H9 (cell line): ENCODE measurements at regions not wholly inside any gene's neighbourhood (a gene's known extent, or its start where the extent isn't known, plus 50 kb on each side); places are given as distances from the start of the nearest gene placed in this dataset.
A peak's percentile ranks its signal among the peaks of the same experiment; 100 is the strongest.

Experiments
- DNase-seq: peaks from one replicate; pipeline ENCODE4 v3.0.0-alpha.2; 2017
- H2AFZ ChIP-seq: one replicate; pipeline ENCODE4 v1.6.1; 2013; ENCODE audit warnings: mild to moderate bottlenecking, low read length, control low read depth, moderate library complexity
- H2AK5ac ChIP-seq: 2 replicates; pipeline ENCODE4 v1.6.1; 2013; ENCODE audit warnings: low read length, control low read depth, mixed read lengths; ENCODE audit not compliant: insufficient read length
- H2BK120ac ChIP-seq: one replicate; pipeline ENCODE4 v1.6.1; 2013; ENCODE audit warnings: low read depth, mild to moderate bottlenecking, low read length, control low read depth, inconsistent platforms; ENCODE audit not compliant: poor library complexity, severe bottlenecking
- H2BK12ac ChIP-seq: 2 replicates; pipeline ENCODE4 v1.6.1; 2013; ENCODE audit warnings: low read length, control low read depth, mixed read lengths, low read depth; ENCODE audit not compliant: insufficient read length
- H2BK15ac ChIP-seq: 2 replicates; pipeline ENCODE4 v1.6.1; 2013; ENCODE audit warnings: low read depth, low read length, control low read depth
- H2BK20ac ChIP-seq: one replicate; pipeline ENCODE4 v1.6.1; 2013; ENCODE audit warnings: low read depth, mild to moderate bottlenecking, low read length, control low read depth, inconsistent platforms; ENCODE audit not compliant: poor library complexity, severe bottlenecking
- H2BK5ac ChIP-seq: 2 replicates; pipeline ENCODE4 v1.6.1; 2013; ENCODE audit warnings: low read length, control low read depth, mixed read lengths; ENCODE audit not compliant: insufficient read length
- H3K14ac ChIP-seq: 2 replicates; pipeline ENCODE4 v1.6.1; 2013; ENCODE audit warnings: low read length, control low read depth; ENCODE audit not compliant: insufficient read depth
- H3K18ac ChIP-seq: 2 replicates; pipeline ENCODE4 v1.6.1; 2013; ENCODE audit warnings: low read depth, mild to moderate bottlenecking, mixed read lengths, low read length, control low read depth; ENCODE audit not compliant: insufficient read length
- H3K23ac ChIP-seq: 2 replicates; pipeline ENCODE4 v1.6.1; 2013; ENCODE audit warnings: low read length, control low read depth, mixed read lengths, low read depth; ENCODE audit not compliant: insufficient read length
- H3K23me2 ChIP-seq: 2 replicates; pipeline ENCODE4 v1.6.1; 2013; ENCODE audit warnings: low read depth, mild to moderate bottlenecking, mixed read lengths, low read length, control low read depth; ENCODE audit not compliant: insufficient read length, poor library complexity, severe bottlenecking
- H3K27ac ChIP-seq: 2 replicates; pipeline ENCODE4 v1.5.1; 2013; ENCODE audit warnings: low read length, control low read depth, mixed read lengths, low read depth; ENCODE audit not compliant: insufficient read length
- H3K27me3 ChIP-seq: 2 replicates; pipeline ENCODE4 v1.6.1; 2013; ENCODE audit warnings: low read length, control low read depth, inconsistent platforms; ENCODE audit not compliant: insufficient read depth
- H3K4ac ChIP-seq: 2 replicates; pipeline ENCODE4 v1.6.1; 2013; ENCODE audit warnings: low read depth, mild to moderate bottlenecking, control low read depth, inconsistent platforms, low read length, moderate library complexity
- H3K4me1 ChIP-seq: 2 replicates; pipeline ENCODE4 v1.6.1; 2013; ENCODE audit warnings: low read length, control low read depth, inconsistent platforms; ENCODE audit not compliant: insufficient read depth
- H3K4me2 ChIP-seq: 2 replicates; pipeline ENCODE4 v1.6.1; 2013; ENCODE audit warnings: low read length, control low read depth, mixed read lengths; ENCODE audit not compliant: insufficient read length, insufficient read depth
- H3K56ac ChIP-seq: 2 replicates; pipeline ENCODE4 v1.6.1; 2013; ENCODE audit warnings: low read depth, mild to moderate bottlenecking, mixed read lengths, low read length, control low read depth; ENCODE audit not compliant: insufficient read length
- H3K79me1 ChIP-seq: 2 replicates; pipeline ENCODE4 v1.6.1; 2013; ENCODE audit warnings: low read depth, mild to moderate bottlenecking, moderate library complexity, low read length, control low read depth, inconsistent platforms; ENCODE audit not compliant: insufficient read depth, poor library complexity, severe bottlenecking
- H3K79me2 ChIP-seq: 2 replicates; pipeline ENCODE4 v1.6.1; 2013; ENCODE audit warnings: low read length, control low read depth, inconsistent platforms; ENCODE audit not compliant: insufficient read depth
- H3K9ac ChIP-seq: 2 replicates; pipeline ENCODE4 v1.6.1; 2013; ENCODE audit warnings: low read length, control low read depth, mixed read lengths; ENCODE audit not compliant: insufficient read length; ENCODE audit errors: extremely low read depth
- H3K9me3 ChIP-seq: one replicate; pipeline ENCODE4 v1.6.1; 2013; ENCODE audit warnings: low read depth, low read length, inconsistent platforms; ENCODE audit not compliant: control insufficient read depth
- H3T11ph ChIP-seq: one replicate; pipeline ENCODE4 v1.6.1; 2013; ENCODE audit warnings: mild to moderate bottlenecking, low read length, control low read depth, inconsistent platforms
- H4K20me1 ChIP-seq: one replicate; pipeline ENCODE4 v1.6.1; 2013; ENCODE audit not compliant: control insufficient read depth, insufficient read length, insufficient read depth
- H4K5ac ChIP-seq: 2 replicates; pipeline ENCODE4 v1.6.1; 2013; ENCODE audit warnings: low read depth, mild to moderate bottlenecking, mixed read lengths, low read length, control low read depth; ENCODE audit not compliant: insufficient read length
- H4K8ac ChIP-seq: replicated peaks from 2 replicates; pipeline ENCODE4 v1.6.1; 2013; ENCODE audit warnings: low read length, control low read depth, mixed read lengths, low read depth; ENCODE audit not compliant: insufficient read length
- H4K91ac ChIP-seq: 2 replicates; pipeline ENCODE4 v1.6.1; 2013; ENCODE audit warnings: low read depth, mild to moderate bottlenecking, moderate library complexity, mixed read lengths, low read length, control low read depth; ENCODE audit not compliant: insufficient read length
- H3K27ac Mint-ChIP-seq, 3 experiments: 2 replicates in 2 of 3; 3 replicates in 1 of 3; pipeline ENCODE4 v1.8.0; 2020 to 2021; ENCODE audit warnings: mixed read lengths in 3 of 3, mild to moderate bottlenecking in 1 of 3, moderate library complexity in 1 of 3
- H3K27me3 Mint-ChIP-seq: 2 replicates; pipeline ENCODE4 v1.8.0; 2021; ENCODE audit warnings: low read depth, mild to moderate bottlenecking, moderate library complexity, mixed read lengths
- H3K36me3 Mint-ChIP-seq, 3 experiments: 2 replicates in 2 of 3; 3 replicates in 1 of 3; pipeline ENCODE4 v1.8.0; 2020 to 2021; ENCODE audit warnings: low read depth in 3 of 3, mixed read lengths in 3 of 3; ENCODE audit not compliant: insufficient read depth in 1 of 3
- H3K4me1 Mint-ChIP-seq, 2 experiments: 2 replicates each; pipeline ENCODE4 v1.8.0; 2020; ENCODE audit warnings: mixed read lengths in 2 of 2
- H3K4me3 Mint-ChIP-seq, 2 experiments: 2 replicates in 1 of 2; 3 replicates in 1 of 2; pipeline ENCODE4 v1.8.0; 2020 to 2021; ENCODE audit warnings: mild to moderate bottlenecking in 2 of 2, mixed read lengths in 2 of 2, moderate library complexity in 1 of 2
- H3K9me3 Mint-ChIP-seq, 2 experiments: 2 replicates in 1 of 2; 3 replicates in 1 of 2; pipeline ENCODE4 v1.8.0; 2020; ENCODE audit warnings: mild to moderate bottlenecking in 2 of 2, mixed read lengths in 2 of 2, moderate library complexity in 1 of 2
- CTCF ChIP-seq: fragments of 200-600 bp; sonication (generic); conservative IDR thresholded peaks from 3 replicates; pipeline ENCODE4 v1.8.0; 2021; ENCODE audit warnings: antibody characterized with exemption, mild to moderate bottlenecking
- WGBS: extraction: QIAGEN DNeasy Blood & Tissue Kit; methylation state at CpG from one replicate; pipeline ENCODE4 v1.1.7; 2013; ENCODE audit warnings: missing lambda C conversion rate, low lambda C conversion rate, mixed read lengths; ENCODE audit not compliant: insufficient read length; ENCODE audit errors: extremely low coverage; 5-methylcytosine and 5-hydroxymethylcytosine counted together

GRCh38 chr11:116210663-116211062 is 562.1 kb downstream of the BUD13 start:
- Histone ChIP-seq H3K9me3 (no peaks in the 10 kb centered on the region), H2BK15ac (no peak overlapping the region), H3K79me1 (no peaks in the 10 kb centered on the region), H4K20me1 (no peaks in the 10 kb centered on the region), H2BK20ac (no peak overlapping the region), H2BK12ac (no peak overlapping the region), H3K79me2 (no peaks in the 10 kb centered on the region), H4K91ac (no peak overlapping the region), H3K18ac (no peak overlapping the region), H3K4me1 (no peaks in the 10 kb centered on the region), H2AK5ac (no peak overlapping the region), H3K23me2 (no peaks in the 10 kb centered on the region), H3K27ac (no peak overlapping the region), H3K23ac (no peak overlapping the region), H2BK120ac (no peak overlapping the region), H3K14ac (no peak overlapping the region), H3K4ac (no peak overlapping the region), H4K5ac (no peak overlapping the region), H2AFZ (no peak overlapping the region), H4K8ac (no peak overlapping the region), H3K4me2 (no peak overlapping the region), H3K56ac (no peak overlapping the region), H3K27me3 (no peaks in the 10 kb centered on the region), H3T11ph (no peak overlapping the region), H3K9ac (no peak overlapping the region), H2BK5ac (no peak overlapping the region)
- no CpG with 5 or more reads among the region's 6 CpGs for WGBS
- peaks cover 2% of the 10 kb centered on the region; the same call in 1 of the 2 replicates for H3K27me3 Mint-ChIP-seq
- H3K9me3 Mint-ChIP-seq, result no peaks in the 10 kb centered on the region
- H3K27ac Mint-ChIP-seq, result peak overlapping the region in 1 of 3 experiments; percentile 37; a peak in 1 of 7 replicates
- no peak overlapping the region for H3K4me3 Mint-ChIP-seq
- no peak for DNase-seq
- H3K36me3 Mint-ChIP-seq, result no peaks in the 10 kb centered on the region
- H3K4me1 Mint-ChIP-seq, result peaks cover under 1 to 5% of the 10 kb centered on the region in 2 experiments
- TF ChIP-seq CTCF, result no peak
